H9 (cell line): ENCODE measurements at regions not wholly inside any gene's neighbourhood (a gene's known extent, or its start where the extent isn't known, plus 50 kb on each side); places are given as distances from the start of the nearest gene placed in this dataset.

ENCODE experiments used
- DNase-seq: peaks from one replicate; pipeline ENCODE4 v3.0.0-alpha.2; 2017
- H2AFZ ChIP-seq: one replicate; pipeline ENCODE4 v1.6.1; 2013; ENCODE audit warnings: mild to moderate bottlenecking, low read length, control low read depth, moderate library complexity
- H2AK5ac ChIP-seq: 2 replicates; pipeline ENCODE4 v1.6.1; 2013; ENCODE audit warnings: low read length, control low read depth, mixed read lengths; ENCODE audit not compliant: insufficient read length
- H2BK120ac ChIP-seq: one replicate; pipeline ENCODE4 v1.6.1; 2013; ENCODE audit warnings: low read depth, mild to moderate bottlenecking, low read length, control low read depth, inconsistent platforms; ENCODE audit not compliant: poor library complexity, severe bottlenecking
- H2BK12ac ChIP-seq: 2 replicates; pipeline ENCODE4 v1.6.1; 2013; ENCODE audit warnings: low read length, control low read depth, mixed read lengths, low read depth; ENCODE audit not compliant: insufficient read length
- H2BK15ac ChIP-seq: 2 replicates; pipeline ENCODE4 v1.6.1; 2013; ENCODE audit warnings: low read depth, low read length, control low read depth
- H2BK20ac ChIP-seq: one replicate; pipeline ENCODE4 v1.6.1; 2013; ENCODE audit warnings: low read depth, mild to moderate bottlenecking, low read length, control low read depth, inconsistent platforms; ENCODE audit not compliant: poor library complexity, severe bottlenecking
- H2BK5ac ChIP-seq: 2 replicates; pipeline ENCODE4 v1.6.1; 2013; ENCODE audit warnings: low read length, control low read depth, mixed read lengths; ENCODE audit not compliant: insufficient read length
- H3K14ac ChIP-seq: 2 replicates; pipeline ENCODE4 v1.6.1; 2013; ENCODE audit warnings: low read length, control low read depth; ENCODE audit not compliant: insufficient read depth
- H3K18ac ChIP-seq: 2 replicates; pipeline ENCODE4 v1.6.1; 2013; ENCODE audit warnings: low read depth, mild to moderate bottlenecking, mixed read lengths, low read length, control low read depth; ENCODE audit not compliant: insufficient read length
- H3K23ac ChIP-seq: 2 replicates; pipeline ENCODE4 v1.6.1; 2013; ENCODE audit warnings: low read length, control low read depth, mixed read lengths, low read depth; ENCODE audit not compliant: insufficient read length
- H3K23me2 ChIP-seq: 2 replicates; pipeline ENCODE4 v1.6.1; 2013; ENCODE audit warnings: low read depth, mild to moderate bottlenecking, mixed read lengths, low read length, control low read depth; ENCODE audit not compliant: insufficient read length, poor library complexity, severe bottlenecking
- H3K27ac ChIP-seq: 2 replicates; pipeline ENCODE4 v1.5.1; 2013; ENCODE audit warnings: low read length, control low read depth, mixed read lengths, low read depth; ENCODE audit not compliant: insufficient read length
- H3K27me3 ChIP-seq: 2 replicates; pipeline ENCODE4 v1.6.1; 2013; ENCODE audit warnings: low read length, control low read depth, inconsistent platforms; ENCODE audit not compliant: insufficient read depth
- H3K4ac ChIP-seq: 2 replicates; pipeline ENCODE4 v1.6.1; 2013; ENCODE audit warnings: low read depth, mild to moderate bottlenecking, control low read depth, inconsistent platforms, low read length, moderate library complexity
- H3K4me1 ChIP-seq: 2 replicates; pipeline ENCODE4 v1.6.1; 2013; ENCODE audit warnings: low read length, control low read depth, inconsistent platforms; ENCODE audit not compliant: insufficient read depth
- H3K4me2 ChIP-seq: 2 replicates; pipeline ENCODE4 v1.6.1; 2013; ENCODE audit warnings: low read length, control low read depth, mixed read lengths; ENCODE audit not compliant: insufficient read length, insufficient read depth
- H3K56ac ChIP-seq: 2 replicates; pipeline ENCODE4 v1.6.1; 2013; ENCODE audit warnings: low read depth, mild to moderate bottlenecking, mixed read lengths, low read length, control low read depth; ENCODE audit not compliant: insufficient read length
- H3K79me1 ChIP-seq: 2 replicates; pipeline ENCODE4 v1.6.1; 2013; ENCODE audit warnings: low read depth, mild to moderate bottlenecking, moderate library complexity, low read length, control low read depth, inconsistent platforms; ENCODE audit not compliant: insufficient read depth, poor library complexity, severe bottlenecking
- H3K79me2 ChIP-seq: 2 replicates; pipeline ENCODE4 v1.6.1; 2013; ENCODE audit warnings: low read length, control low read depth, inconsistent platforms; ENCODE audit not compliant: insufficient read depth
- H3K9ac ChIP-seq: 2 replicates; pipeline ENCODE4 v1.6.1; 2013; ENCODE audit warnings: low read length, control low read depth, mixed read lengths; ENCODE audit not compliant: insufficient read length; ENCODE audit errors: extremely low read depth
- H3K9me3 ChIP-seq: one replicate; pipeline ENCODE4 v1.6.1; 2013; ENCODE audit warnings: low read depth, low read length, inconsistent platforms; ENCODE audit not compliant: control insufficient read depth
- H3T11ph ChIP-seq: one replicate; pipeline ENCODE4 v1.6.1; 2013; ENCODE audit warnings: mild to moderate bottlenecking, low read length, control low read depth, inconsistent platforms
- H4K20me1 ChIP-seq: one replicate; pipeline ENCODE4 v1.6.1; 2013; ENCODE audit not compliant: control insufficient read depth, insufficient read length, insufficient read depth
- H4K5ac ChIP-seq: 2 replicates; pipeline ENCODE4 v1.6.1; 2013; ENCODE audit warnings: low read depth, mild to moderate bottlenecking, mixed read lengths, low read length, control low read depth; ENCODE audit not compliant: insufficient read length
- H4K8ac ChIP-seq: replicated peaks from 2 replicates; pipeline ENCODE4 v1.6.1; 2013; ENCODE audit warnings: low read length, control low read depth, mixed read lengths, low read depth; ENCODE audit not compliant: insufficient read length
- H4K91ac ChIP-seq: 2 replicates; pipeline ENCODE4 v1.6.1; 2013; ENCODE audit warnings: low read depth, mild to moderate bottlenecking, moderate library complexity, mixed read lengths, low read length, control low read depth; ENCODE audit not compliant: insufficient read length
- H3K27ac Mint-ChIP-seq, 3 experiments: 2 replicates in 2 of 3; 3 replicates in 1 of 3; pipeline ENCODE4 v1.8.0; 2020 to 2021; ENCODE audit warnings: mixed read lengths in 3 of 3, mild to moderate bottlenecking in 1 of 3, moderate library complexity in 1 of 3
- H3K27me3 Mint-ChIP-seq: 2 replicates; pipeline ENCODE4 v1.8.0; 2021; ENCODE audit warnings: low read depth, mild to moderate bottlenecking, moderate library complexity, mixed read lengths
- H3K36me3 Mint-ChIP-seq, 3 experiments: 2 replicates in 2 of 3; 3 replicates in 1 of 3; pipeline ENCODE4 v1.8.0; 2020 to 2021; ENCODE audit warnings: low read depth in 3 of 3, mixed read lengths in 3 of 3; ENCODE audit not compliant: insufficient read depth in 1 of 3
- H3K4me1 Mint-ChIP-seq, 2 experiments: 2 replicates each; pipeline ENCODE4 v1.8.0; 2020; ENCODE audit warnings: mixed read lengths in 2 of 2
- H3K4me3 Mint-ChIP-seq, 2 experiments: 2 replicates in 1 of 2; 3 replicates in 1 of 2; pipeline ENCODE4 v1.8.0; 2020 to 2021; ENCODE audit warnings: mild to moderate bottlenecking in 2 of 2, mixed read lengths in 2 of 2, moderate library complexity in 1 of 2
- H3K9me3 Mint-ChIP-seq, 2 experiments: 2 replicates in 1 of 2; 3 replicates in 1 of 2; pipeline ENCODE4 v1.8.0; 2020; ENCODE audit warnings: mild to moderate bottlenecking in 2 of 2, mixed read lengths in 2 of 2, moderate library complexity in 1 of 2
- WGBS: extraction: QIAGEN DNeasy Blood & Tissue Kit; methylation state at CpG from one replicate; pipeline ENCODE4 v1.1.7; 2013; ENCODE audit warnings: missing lambda C conversion rate, low lambda C conversion rate, mixed read lengths; ENCODE audit not compliant: insufficient read length; ENCODE audit errors: extremely low coverage; 5-methylcytosine and 5-hydroxymethylcytosine counted together
- TF ChIP-seq, protein P1 (sequence below): fragments of 200-600 bp; sonication (generic); conservative IDR thresholded peaks from 3 replicates; pipeline ENCODE4 v1.8.0; 2021; ENCODE audit warnings: antibody characterized with exemption, mild to moderate bottlenecking

DNA sequence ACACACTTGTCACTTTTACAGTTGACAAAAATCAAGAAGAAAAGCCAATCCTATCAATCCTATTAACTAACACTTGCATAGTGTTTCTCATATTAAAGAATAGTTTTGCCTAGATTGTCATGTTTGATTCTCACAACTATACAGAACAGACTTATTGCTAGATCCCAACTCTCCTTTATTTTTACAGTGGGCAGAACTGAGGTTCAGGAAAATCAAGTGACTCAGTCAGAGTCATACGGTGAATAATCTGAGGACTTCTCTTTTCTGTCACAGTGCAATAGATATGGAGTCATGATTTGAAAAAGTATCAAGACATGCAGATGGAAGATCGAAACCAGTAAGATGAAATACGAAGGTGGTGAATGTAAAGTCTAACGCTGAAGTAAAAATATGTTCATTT is 195.1 kb upstream of the CITED2 start:
- no peaks in the 10 kb centered on the region for H3K27me3 Mint-ChIP-seq
- H3K27ac Mint-ChIP-seq, result no peak overlapping the region
- H3K9ac ChIP-seq, result no peak overlapping the region

More for the DNA sequence above, 195.1 kb upstream of the CITED2 start:
- Histone ChIP-seq H3K79me1 (no peaks in the 10 kb centered on the region), H3K23me2 (no peaks in the 10 kb centered on the region), H2BK12ac (no peak overlapping the region), H4K20me1 (no peaks in the 10 kb centered on the region), H4K8ac (no peak overlapping the region), H3K18ac (no peak overlapping the region), H3K27me3 (no peaks in the 10 kb centered on the region), H2AK5ac (no peak overlapping the region), H2BK120ac (no peak overlapping the region), H4K5ac (no peak overlapping the region), H3K14ac (no peak overlapping the region), H3K79me2 (no peaks in the 10 kb centered on the region), H3K27ac (no peak overlapping the region), H3T11ph (no peak overlapping the region), H3K9me3 (no peaks in the 10 kb centered on the region), H2AFZ (no peak overlapping the region), H2BK20ac (no peak overlapping the region), H3K4me1 (no peaks in the 10 kb centered on the region), H3K4ac (no peak overlapping the region), H2BK5ac (no peak overlapping the region), H3K56ac (no peak overlapping the region), H4K91ac (no peak overlapping the region), H3K23ac (no peak overlapping the region), H3K4me2 (no peak overlapping the region), H2BK15ac (no peak overlapping the region)
- no CpG with 5 or more reads among the region's 4 CpGs for WGBS
- H3K9me3 Mint-ChIP-seq, result no peaks in the 10 kb centered on the region; a peak in 2 of 5 replicates
- H3K4me1 Mint-ChIP-seq, result peaks cover 0 to 4% of the 10 kb centered on the region in 2 experiments; a peak in 1 of 4 replicates
- no peak overlapping the region for H3K4me3 Mint-ChIP-seq
- H3K36me3 Mint-ChIP-seq, result peaks cover 0 to 3% (median 0%) of the 10 kb centered on the region in 3 experiments; a peak in 1 of 7 replicates
- no peak for DNase-seq
- TF ChIP-seq, protein P1, sequence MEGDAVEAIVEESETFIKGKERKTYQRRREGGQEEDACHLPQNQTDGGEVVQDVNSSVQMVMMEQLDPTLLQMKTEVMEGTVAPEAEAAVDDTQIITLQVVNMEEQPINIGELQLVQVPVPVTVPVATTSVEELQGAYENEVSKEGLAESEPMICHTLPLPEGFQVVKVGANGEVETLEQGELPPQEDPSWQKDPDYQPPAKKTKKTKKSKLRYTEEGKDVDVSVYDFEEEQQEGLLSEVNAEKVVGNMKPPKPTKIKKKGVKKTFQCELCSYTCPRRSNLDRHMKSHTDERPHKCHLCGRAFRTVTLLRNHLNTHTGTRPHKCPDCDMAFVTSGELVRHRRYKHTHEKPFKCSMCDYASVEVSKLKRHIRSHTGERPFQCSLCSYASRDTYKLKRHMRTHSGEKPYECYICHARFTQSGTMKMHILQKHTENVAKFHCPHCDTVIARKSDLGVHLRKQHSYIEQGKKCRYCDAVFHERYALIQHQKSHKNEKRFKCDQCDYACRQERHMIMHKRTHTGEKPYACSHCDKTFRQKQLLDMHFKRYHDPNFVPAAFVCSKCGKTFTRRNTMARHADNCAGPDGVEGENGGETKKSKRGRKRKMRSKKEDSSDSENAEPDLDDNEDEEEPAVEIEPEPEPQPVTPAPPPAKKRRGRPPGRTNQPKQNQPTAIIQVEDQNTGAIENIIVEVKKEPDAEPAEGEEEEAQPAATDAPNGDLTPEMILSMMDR, result no peak
